AG09319 (cell line): ENCODE measurements at regions not wholly inside any gene's neighbourhood (a gene's known extent, or its start where the extent isn't known, plus 50 kb on each side); places are given as distances from the start of the nearest gene placed in this dataset.

Source experiments
- DNase-seq: peaks from one replicate; pipeline ENCODE4 v3.0.0-alpha.2; 2010; ENCODE audit warnings: low read depth; ENCODE audit errors: extremely low read depth
- TF ChIP-seq, protein P1 (sequence below): IDR thresholded peaks from 2 replicates; pipeline ENCODE4 v1.5.1; 2011; ENCODE audit warnings: low read depth, mild to moderate bottlenecking, inconsistent platforms, low read length, moderate library complexity

DNA sequence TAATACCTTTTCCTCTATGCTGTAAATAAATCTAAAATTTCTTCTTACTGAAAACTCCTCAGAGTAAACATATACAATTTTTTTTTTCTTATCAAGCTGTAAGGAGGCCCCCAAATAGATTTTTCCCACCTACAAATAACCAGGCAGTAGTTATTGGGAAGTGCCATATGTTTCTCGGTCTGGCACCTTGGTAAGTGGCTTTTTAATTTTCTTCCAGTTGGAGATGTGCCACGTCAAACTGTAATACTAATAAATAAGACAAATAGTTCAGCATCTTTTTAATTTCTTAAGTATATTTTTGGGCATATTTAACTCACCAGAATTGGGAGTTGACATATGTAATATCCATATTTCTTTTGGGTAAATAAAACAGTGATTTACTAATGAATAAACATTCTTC, 346.3 kb downstream of the DIPK2A start:
- DNase-seq: no peak
- TF ChIP-seq, protein P1, sequence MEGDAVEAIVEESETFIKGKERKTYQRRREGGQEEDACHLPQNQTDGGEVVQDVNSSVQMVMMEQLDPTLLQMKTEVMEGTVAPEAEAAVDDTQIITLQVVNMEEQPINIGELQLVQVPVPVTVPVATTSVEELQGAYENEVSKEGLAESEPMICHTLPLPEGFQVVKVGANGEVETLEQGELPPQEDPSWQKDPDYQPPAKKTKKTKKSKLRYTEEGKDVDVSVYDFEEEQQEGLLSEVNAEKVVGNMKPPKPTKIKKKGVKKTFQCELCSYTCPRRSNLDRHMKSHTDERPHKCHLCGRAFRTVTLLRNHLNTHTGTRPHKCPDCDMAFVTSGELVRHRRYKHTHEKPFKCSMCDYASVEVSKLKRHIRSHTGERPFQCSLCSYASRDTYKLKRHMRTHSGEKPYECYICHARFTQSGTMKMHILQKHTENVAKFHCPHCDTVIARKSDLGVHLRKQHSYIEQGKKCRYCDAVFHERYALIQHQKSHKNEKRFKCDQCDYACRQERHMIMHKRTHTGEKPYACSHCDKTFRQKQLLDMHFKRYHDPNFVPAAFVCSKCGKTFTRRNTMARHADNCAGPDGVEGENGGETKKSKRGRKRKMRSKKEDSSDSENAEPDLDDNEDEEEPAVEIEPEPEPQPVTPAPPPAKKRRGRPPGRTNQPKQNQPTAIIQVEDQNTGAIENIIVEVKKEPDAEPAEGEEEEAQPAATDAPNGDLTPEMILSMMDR: no peak

DNA sequence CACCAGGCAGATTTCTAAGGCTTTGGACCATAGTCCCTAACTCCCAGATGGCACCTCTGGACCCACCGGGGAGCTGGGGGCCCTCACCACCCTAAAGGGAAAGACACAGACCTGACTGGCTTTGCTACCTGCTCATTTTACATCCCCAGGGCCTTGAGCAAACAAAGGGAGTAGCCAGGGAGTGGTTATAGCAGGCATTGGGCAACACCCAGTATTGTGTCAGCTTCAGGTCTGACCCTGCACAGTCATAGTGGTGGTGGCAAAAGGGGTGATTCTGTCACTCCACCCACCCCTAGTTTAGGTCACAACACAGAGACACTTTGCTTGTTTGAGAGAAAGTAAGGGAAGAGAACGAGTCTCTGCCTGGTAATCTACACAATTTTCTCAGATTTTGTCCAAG, 352.5 kb downstream of the DIPK2A start:
- no peak for DNase-seq
- TF ChIP-seq, protein P1: no peak

DNA sequence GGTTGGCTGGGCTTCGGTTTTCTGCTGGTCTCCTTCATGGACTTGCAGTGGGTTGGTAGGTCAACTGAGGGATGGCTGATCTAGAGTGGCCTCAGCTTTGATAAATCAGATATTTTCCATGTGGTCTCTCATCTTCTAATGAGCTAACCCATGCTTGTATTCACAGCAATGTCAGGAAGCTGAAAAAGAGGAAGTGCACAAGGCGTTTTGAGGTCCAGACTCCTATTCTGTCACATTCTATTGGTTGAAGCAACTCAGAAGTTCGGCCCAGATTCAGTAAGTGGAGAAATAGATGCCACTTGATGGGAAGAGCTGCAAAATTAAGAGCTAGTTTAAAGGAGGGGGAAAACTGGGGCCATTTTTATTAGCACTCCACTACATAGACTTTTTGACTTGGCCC, 361.2 kb downstream of the DIPK2A start:
- no peak for DNase-seq
- TF ChIP-seq, protein P1: no peak

DNA sequence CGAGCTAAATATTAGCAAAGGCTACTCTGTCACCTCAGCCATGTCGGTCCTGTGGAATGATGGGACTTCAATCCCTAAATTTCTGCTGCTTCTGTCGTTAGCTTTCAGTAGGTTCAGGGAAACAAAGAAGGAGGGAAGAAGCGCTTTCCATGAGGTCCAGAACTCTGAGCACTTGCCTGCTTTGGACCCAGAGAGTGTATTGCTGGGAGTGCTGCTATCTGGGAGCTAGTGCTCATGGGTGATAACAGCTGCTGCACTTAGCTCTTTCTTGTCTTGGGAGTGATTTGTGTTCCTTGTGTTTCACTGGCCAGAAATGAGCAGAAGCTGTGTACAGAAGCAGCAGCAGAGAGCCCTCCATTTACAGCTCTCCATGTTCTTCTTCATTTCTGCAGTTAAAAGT, 369.8 kb downstream of the DIPK2A start:
- TF ChIP-seq, protein P1: no peak
- no peak for DNase-seq

DNA sequence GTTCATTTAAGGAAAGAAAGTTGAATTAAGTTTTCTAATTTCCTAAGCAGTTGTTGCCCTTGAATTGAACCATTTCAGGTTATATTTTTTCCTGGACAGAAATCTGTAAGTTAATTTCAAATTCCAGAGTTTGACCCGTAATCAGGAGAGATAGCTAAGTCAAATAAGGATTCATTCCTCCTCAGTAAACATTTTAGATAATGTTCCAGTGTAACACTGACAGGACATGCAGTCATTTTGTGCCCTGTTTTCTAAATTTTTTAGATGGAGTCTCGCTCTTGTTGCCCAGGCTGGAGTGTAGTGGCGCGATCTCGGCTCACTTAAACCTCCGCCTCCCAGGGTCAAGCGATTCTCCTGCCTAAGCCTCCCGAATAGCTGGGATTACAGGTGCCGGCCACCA, 371.7 kb downstream of the DIPK2A start:
- DNase-seq: no peak
- TF ChIP-seq, protein P1: no peak

DNA sequence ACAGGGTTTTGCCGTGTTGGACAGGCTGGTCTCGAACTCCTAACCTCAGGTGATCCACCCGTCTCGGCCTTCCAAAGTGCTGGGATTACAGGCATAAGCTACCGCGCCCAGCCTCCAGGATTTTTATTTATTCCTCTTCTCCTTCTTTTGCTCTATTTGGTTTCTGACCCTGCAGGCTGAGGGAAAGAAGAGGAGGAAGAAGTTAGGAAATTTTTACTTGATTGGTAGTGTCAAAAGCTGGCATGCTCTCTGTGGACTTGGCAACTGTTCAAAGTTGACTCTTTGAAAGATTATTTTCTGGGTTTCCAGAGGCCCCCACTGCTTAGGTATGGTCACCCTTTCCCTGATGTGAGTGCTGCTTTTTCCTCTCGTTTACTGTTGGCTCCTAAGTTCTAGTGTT, 372.2 kb downstream of the DIPK2A start:
- DNase-seq: no peak
- TF ChIP-seq, protein P1: no peak

DNA sequence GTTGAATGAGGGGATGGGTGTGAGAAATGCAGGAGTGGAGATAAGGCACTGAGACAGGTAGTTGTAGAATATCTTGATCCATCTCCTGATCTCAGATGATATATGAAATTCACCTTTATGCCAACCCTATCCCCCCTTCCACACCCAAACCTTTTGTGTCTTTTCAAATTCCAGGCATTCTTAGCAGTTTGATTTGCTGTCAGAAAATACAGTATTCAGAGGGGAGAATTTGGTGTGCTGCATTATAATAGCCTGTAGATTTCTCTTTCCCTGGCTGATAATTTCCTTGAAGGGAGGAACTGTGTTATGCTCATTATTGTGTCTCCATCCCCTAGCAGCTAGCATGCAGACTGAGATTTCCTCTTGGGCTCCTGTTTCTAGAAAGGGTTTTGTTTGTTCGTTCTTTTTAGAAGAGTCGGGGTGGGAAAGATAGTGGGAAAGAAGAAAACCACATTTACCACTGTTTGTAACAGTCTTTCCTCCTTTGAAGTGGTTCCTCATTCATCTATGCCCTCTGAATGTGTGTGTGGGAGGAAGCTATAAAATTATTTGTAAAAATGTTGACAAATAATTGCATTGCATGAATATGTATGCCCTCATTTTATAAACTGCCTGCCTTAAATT, 373.4 kb downstream of the DIPK2A start:
- no peak for DNase-seq
- TF ChIP-seq, protein P1: no peak
